Osteocyte (in vitro differentiated cells): ENCODE measurements at regions not wholly inside any gene's neighbourhood (a gene's known extent, or its start where the extent isn't known, plus 50 kb on each side); places are given as distances from the start of the nearest gene placed in this dataset.

ENCODE experiments used
- DNase-seq: peaks from one replicate; pipeline ENCODE4 v3.0.0; 2021; ENCODE audit warnings: mixed read lengths; ENCODE audit not compliant: unreplicated experiment; ENCODE audit errors: extremely low spot score
- H3K27ac Mint-ChIP-seq: one replicate; pipeline ENCODE4 v1.8.0; 2021; ENCODE audit warnings: mild to moderate bottlenecking, mixed read lengths; ENCODE audit not compliant: unreplicated experiment
- H3K27me3 Mint-ChIP-seq: one replicate; pipeline ENCODE4 v1.8.0; 2021; ENCODE audit warnings: mixed read lengths; ENCODE audit not compliant: unreplicated experiment
- H3K36me3 Mint-ChIP-seq: one replicate; pipeline ENCODE4 v1.8.0; 2021; ENCODE audit warnings: mixed read lengths; ENCODE audit not compliant: unreplicated experiment
- H3K4me1 Mint-ChIP-seq: one replicate; pipeline ENCODE4 v1.8.0; 2021; ENCODE audit warnings: mixed read lengths; ENCODE audit not compliant: unreplicated experiment
- H3K4me3 Mint-ChIP-seq: one replicate; pipeline ENCODE4 v1.8.0; 2021; ENCODE audit warnings: mild to moderate bottlenecking, moderate library complexity, mixed read lengths; ENCODE audit not compliant: unreplicated experiment
- H3K9me3 Mint-ChIP-seq: one replicate; pipeline ENCODE4 v1.8.0; 2021; ENCODE audit warnings: mixed read lengths; ENCODE audit not compliant: unreplicated experiment
- TF ChIP-seq, protein P1 (sequence below): fragments of 200-600 bp; sonication (generic); IDR thresholded peaks from 2 replicates; pipeline ENCODE4 v1.5.0; 2021; ENCODE audit warnings: antibody characterized with exemption, mild to moderate bottlenecking, moderate library complexity

DNA sequence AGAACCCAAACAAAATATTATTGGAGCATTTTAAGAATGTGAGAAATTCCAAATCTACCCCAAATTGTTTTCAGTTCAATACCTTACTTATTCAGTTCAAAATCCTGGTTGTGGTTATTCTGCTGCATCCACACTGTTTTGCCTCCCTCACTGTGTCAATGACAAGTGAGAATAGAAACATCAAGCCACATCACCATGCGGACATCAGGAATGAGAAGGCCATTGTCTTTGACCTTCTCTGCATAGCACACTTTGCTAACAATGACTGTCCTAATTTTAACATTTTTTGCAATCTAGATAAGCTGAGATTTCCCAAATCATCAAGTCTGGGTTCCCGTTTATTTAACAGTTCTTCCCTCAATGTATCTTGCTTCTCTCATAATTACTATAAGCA is 93.7 kb downstream of the ELAPOR2 start:
- Mint-ChIP-seq H3K36me3 (no peaks in the 10 kb centered on the region), H3K27ac (no peak overlapping the region), H3K4me3 (no peak overlapping the region), H3K27me3 (no peaks in the 10 kb centered on the region), H3K4me1 (peaks cover 38% of the 10 kb centered on the region), H3K9me3 (no peaks in the 10 kb centered on the region)
- TF ChIP-seq, protein P1, sequence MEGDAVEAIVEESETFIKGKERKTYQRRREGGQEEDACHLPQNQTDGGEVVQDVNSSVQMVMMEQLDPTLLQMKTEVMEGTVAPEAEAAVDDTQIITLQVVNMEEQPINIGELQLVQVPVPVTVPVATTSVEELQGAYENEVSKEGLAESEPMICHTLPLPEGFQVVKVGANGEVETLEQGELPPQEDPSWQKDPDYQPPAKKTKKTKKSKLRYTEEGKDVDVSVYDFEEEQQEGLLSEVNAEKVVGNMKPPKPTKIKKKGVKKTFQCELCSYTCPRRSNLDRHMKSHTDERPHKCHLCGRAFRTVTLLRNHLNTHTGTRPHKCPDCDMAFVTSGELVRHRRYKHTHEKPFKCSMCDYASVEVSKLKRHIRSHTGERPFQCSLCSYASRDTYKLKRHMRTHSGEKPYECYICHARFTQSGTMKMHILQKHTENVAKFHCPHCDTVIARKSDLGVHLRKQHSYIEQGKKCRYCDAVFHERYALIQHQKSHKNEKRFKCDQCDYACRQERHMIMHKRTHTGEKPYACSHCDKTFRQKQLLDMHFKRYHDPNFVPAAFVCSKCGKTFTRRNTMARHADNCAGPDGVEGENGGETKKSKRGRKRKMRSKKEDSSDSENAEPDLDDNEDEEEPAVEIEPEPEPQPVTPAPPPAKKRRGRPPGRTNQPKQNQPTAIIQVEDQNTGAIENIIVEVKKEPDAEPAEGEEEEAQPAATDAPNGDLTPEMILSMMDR: no peak
- no peak for DNase-seq

DNA sequence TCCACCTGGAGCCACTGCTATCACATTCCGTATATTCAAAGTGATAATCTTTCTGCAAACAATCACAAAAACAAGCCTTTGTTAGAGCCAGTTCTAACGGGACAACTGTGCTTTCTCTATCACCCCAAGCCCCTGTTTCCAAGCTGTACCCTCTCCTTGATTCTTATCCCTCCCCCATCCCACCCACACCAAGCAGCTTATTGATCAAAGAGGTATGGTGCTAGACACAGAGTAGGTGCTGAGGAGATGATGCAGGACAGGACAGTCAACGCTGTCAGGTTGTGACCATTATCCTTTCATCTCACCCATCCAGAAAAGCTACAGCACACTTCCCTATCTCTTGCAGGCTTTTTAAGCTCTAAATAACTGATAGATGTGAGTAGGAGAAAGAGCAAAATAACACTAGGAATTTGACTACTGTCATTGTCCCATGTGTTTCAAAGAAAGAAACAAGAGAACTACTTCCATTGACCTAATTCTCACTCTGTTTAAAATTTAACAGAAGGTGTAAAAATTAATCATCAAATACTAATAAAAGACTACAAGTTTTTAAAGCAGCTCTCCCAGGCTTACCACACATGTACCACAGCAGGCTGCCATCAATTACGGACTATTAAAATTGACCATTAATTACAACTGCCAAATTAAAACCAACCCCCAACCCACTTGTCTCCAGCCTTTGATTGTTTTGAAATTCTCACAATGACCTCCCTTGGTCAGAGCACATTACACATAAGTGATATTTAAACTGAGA is 94.3 kb downstream of the ELAPOR2 start:
- peaks cover 36% of the 10 kb centered on the region for H3K4me1 Mint-ChIP-seq
- H3K36me3 Mint-ChIP-seq: no peaks in the 10 kb centered on the region
- TF ChIP-seq, protein P1: no peak
- no peak for DNase-seq
- H3K4me3 Mint-ChIP-seq: no peak overlapping the region
- no peaks in the 10 kb centered on the region for H3K9me3 Mint-ChIP-seq
- no peak overlapping the region for H3K27ac Mint-ChIP-seq
- H3K27me3 Mint-ChIP-seq: no peaks in the 10 kb centered on the region

GRCh38 chr7:86963599-86964230 is 95.7 kb downstream of the ELAPOR2 start:
- H3K36me3 Mint-ChIP-seq: peaks cover 4% of the 10 kb centered on the region
- H3K9me3 Mint-ChIP-seq: peaks cover 10% of the 10 kb centered on the region
- TF ChIP-seq, protein P1: no peak
- H3K27me3 Mint-ChIP-seq: no peaks in the 10 kb centered on the region
- H3K27ac Mint-ChIP-seq: no peak overlapping the region
- peaks cover 33% of the 10 kb centered on the region for H3K4me1 Mint-ChIP-seq
- no peak for DNase-seq
- no peak overlapping the region for H3K4me3 Mint-ChIP-seq

DNA sequence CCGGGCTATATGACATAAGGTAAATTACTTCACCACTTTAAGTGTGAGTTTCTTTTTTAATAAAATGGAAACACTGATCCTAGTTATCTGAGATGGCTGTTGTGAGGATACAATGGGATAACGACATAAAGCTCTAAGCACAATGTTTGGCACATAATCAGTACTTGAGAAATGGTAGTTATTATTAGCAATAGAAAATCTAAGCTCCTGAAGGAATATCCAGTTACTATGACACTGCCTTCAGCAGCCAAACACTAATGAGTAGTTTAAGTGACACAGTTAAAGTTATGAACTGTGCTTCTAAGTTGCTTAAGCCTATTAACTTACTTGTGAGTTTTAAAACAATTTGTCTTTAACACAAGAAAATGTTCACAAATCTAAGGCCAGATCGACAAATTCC is 96.8 kb downstream of the ELAPOR2 start:
- Mint-ChIP-seq H3K27ac (no peak overlapping the region), H3K36me3 (peaks cover 4% of the 10 kb centered on the region), H3K9me3 (peaks cover 10% of the 10 kb centered on the region), H3K4me3 (no peak overlapping the region), H3K4me1 (peaks cover 32% of the 10 kb centered on the region), H3K27me3 (no peaks in the 10 kb centered on the region)
- DNase-seq: no peak
- TF ChIP-seq, protein P1: no peak

- Mint-ChIP-seq H3K4me1 (peaks cover 30% of the 10 kb centered on the region), H3K4me3 (no peak overlapping the region), H3K27me3 (no peaks in the 10 kb centered on the region), H3K9me3 (peaks cover 10% of the 10 kb centered on the region), H3K36me3 (peaks cover 4% of the 10 kb centered on the region), H3K27ac (no peak overlapping the region)
- TF ChIP-seq, protein P1: no peak
- no peak for DNase-seq
Measured at GRCh38 chr7:86961686-86962085, 97.8 kb downstream of the ELAPOR2 start.
